ENCODE measurements at regions not wholly inside any gene's neighbourhood (a gene's known extent, or its start where the extent isn't known, plus 50 kb on each side); places are given as distances from the start of the nearest gene placed in this dataset.
"Not testable (repeated sequence)": the region's sequence is repeated elsewhere in the genome, so short reads cannot be mapped to it uniquely, and the experiment has no call there.

GRCh38 chr2:116552738-116553419, 1261.6 kb upstream of the DDX18 start:
- not testable (repeated sequence) for TF ChIP-seq CTCF (IDR thresholded peaks at IDR 0.05 in 4 of 5, conservative IDR thresholded peaks at IDR 0.05 in 1 of 5); POLR2A (IDR thresholded peaks at IDR 0.05)
